Cardiac fibroblast (primary cell): ENCODE measurements at regions not wholly inside any gene's neighbourhood (a gene's known extent, or its start where the extent isn't known, plus 50 kb on each side); places are given as distances from the start of the nearest gene placed in this dataset.
A peak's percentile ranks its signal among the peaks of the same experiment; 100 is the strongest.

ENCODE experiments used
- DNase-seq, 2 donors: peaks; one replicate each; pipeline versions ENCODE4 v3.0.0 to v3.0.0-alpha.2; 2010; ENCODE audit warnings: low read depth in 2 of 2
- H3K4me3 ChIP-seq, 2 donors: replicated peaks in 1 of 2; 1 replicate in 1 of 2; 2 replicates in 1 of 2; pipeline ENCODE4 v1.5.1; 2011; ENCODE audit warnings: low read depth in 2 of 2, low read length in 2 of 2, mild to moderate bottlenecking in 2 of 2, moderate library complexity in 1 of 2
- CTCF ChIP-seq: IDR thresholded peaks from one replicate; pipeline ENCODE4 v1.5.1; 2011; ENCODE audit warnings: low read depth, mild to moderate bottlenecking, low read length, inconsistent platforms

GRCh38 chr3:11948331-11948730 lies 55.9 kb upstream of the SYN2 start:
- TF ChIP-seq CTCF: no peak
- no peak for DNase-seq
- no peak overlapping the region for H3K4me3 ChIP-seq

GRCh38 chr3:11948866-11949265 lies 55.3 kb upstream of the SYN2 start:
- H3K4me3 ChIP-seq: no peak overlapping the region
- TF ChIP-seq CTCF: no peak
- no peak for DNase-seq

- no peak overlapping the region for H3K4me3 ChIP-seq
- TF ChIP-seq CTCF: no peak
- DNase-seq: no peak
Observed at GRCh38 chr3:11949351-11949750, 54.8 kb upstream of the SYN2 start.

- TF ChIP-seq CTCF: no peak
- H3K4me3 ChIP-seq: no peak overlapping the region
- no peak for DNase-seq
Observed at GRCh38 chr3:11950576-11950975, 53.6 kb upstream of the SYN2 start.

- no peak for TF ChIP-seq CTCF
- no peak for DNase-seq
- H3K4me3 ChIP-seq: no peak overlapping the region
Observed at GRCh38 chr3:11953350-11953749, 50.8 kb upstream of the SYN2 start.

GRCh38 chr3:11953778-11954177 lies 50.4 kb upstream of the SYN2 start:
- H3K4me3 ChIP-seq: no peak overlapping the region
- DNase-seq: no peak
- TF ChIP-seq CTCF: no peak

GRCh38 chr3:11954312-11954934 lies 49.8 kb upstream of the SYN2 start:
- DNase-seq: peak in 1 of 2 donors; percentile 1
- no peak overlapping the region for H3K4me3 ChIP-seq
- no peak for TF ChIP-seq CTCF
